ENCODE measurements at regions not wholly inside any gene's neighbourhood (a gene's known extent, or its start where the extent isn't known, plus 50 kb on each side); places are given as distances from the start of the nearest gene placed in this dataset.

DNA sequence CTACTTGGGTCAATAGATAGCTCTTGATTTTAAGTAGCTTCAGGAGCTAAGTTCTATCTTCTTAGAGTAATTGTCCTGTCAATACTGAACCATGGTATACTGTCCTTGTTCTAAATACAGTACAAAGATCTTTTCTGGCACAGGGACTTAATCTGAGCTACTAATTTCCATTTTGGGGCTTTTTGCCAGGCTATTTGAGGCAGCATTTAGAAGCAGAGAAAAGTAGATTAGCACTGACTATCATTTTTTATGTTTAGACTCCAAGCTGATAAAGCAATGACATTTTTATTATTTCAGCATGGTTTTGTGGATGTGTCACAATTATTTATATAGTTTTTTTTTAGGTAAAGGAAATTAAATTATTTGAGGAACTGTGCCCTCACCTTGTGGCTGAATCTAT lies 163.2 kb downstream of the FAT3 start:
- Histone ChIP-seq H4K20me1 (ENCODE audit: low read depth, low read length) (no peaks in the 10 kb centered on the region), H3K4me3 (ENCODE audit: insufficient read depth, low read length, poor library complexity, severe bottlenecking) (no peak overlapping the region), H3K79me2 (ENCODE audit: insufficient read depth, low read length) (no peaks in the 10 kb centered on the region), H3K9me2 (replicated peaks; ENCODE audit: insufficient read depth, low read length) (no peaks in the 10 kb centered on the region), H3K4me2 (ENCODE audit: low read depth, low read length, poor library complexity, severe bottlenecking) (no peak overlapping the region), H3K27me3 (ENCODE audit: low read length) (no peaks in the 10 kb centered on the region), H3K27ac (ENCODE audit: low read depth, low read length) (no peak overlapping the region), H3F3A (ENCODE audit: insufficient read depth) (no peaks in the 10 kb centered on the region), H2AFZ (ENCODE audit: low read depth, low read length, severe bottlenecking) (no peak overlapping the region), H3K9me3 (ENCODE audit: insufficient read depth, low read length) (no peaks in the 10 kb centered on the region), H3K9ac (ENCODE audit: low read length) (no peak overlapping the region), H3K36me3 (ENCODE audit: low read length) (no peaks in the 10 kb centered on the region)
- no peak for TF ChIP-seq EZH2phosphoT487 (conservative IDR thresholded peaks at IDR 0.05; ENCODE audit: low read length)
- TF ChIP-seq, protein P1, sequence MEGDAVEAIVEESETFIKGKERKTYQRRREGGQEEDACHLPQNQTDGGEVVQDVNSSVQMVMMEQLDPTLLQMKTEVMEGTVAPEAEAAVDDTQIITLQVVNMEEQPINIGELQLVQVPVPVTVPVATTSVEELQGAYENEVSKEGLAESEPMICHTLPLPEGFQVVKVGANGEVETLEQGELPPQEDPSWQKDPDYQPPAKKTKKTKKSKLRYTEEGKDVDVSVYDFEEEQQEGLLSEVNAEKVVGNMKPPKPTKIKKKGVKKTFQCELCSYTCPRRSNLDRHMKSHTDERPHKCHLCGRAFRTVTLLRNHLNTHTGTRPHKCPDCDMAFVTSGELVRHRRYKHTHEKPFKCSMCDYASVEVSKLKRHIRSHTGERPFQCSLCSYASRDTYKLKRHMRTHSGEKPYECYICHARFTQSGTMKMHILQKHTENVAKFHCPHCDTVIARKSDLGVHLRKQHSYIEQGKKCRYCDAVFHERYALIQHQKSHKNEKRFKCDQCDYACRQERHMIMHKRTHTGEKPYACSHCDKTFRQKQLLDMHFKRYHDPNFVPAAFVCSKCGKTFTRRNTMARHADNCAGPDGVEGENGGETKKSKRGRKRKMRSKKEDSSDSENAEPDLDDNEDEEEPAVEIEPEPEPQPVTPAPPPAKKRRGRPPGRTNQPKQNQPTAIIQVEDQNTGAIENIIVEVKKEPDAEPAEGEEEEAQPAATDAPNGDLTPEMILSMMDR (IDR thresholded peaks at IDR 0.05; ENCODE audit: insufficient read depth, low read length, poor library complexity, severe bottlenecking): no peak

DNA sequence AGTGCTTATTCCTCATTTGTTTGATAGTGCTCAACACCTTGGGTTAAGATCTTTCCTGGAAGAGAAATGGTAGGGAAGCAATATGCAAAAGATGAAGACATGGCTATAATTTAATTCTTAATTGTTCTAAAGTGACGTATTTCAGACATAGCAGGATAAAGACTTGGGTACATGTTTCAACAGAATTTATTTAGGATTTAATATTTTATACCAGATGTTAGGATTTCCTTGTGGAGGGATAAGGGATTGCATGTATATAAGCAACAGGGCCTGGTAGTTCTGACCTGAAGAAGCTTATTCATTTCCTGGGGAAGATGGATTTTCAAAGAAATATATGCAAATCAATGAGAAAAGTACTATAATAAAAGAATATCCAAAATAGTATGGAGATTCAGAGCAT lies 163.8 kb downstream of the FAT3 start:
- no peaks in the 10 kb centered on the region for H3K36me3 ChIP-seq (ENCODE audit: low read length)
- H3K27ac ChIP-seq (ENCODE audit: low read depth, low read length): no peak overlapping the region
- H2AFZ ChIP-seq (ENCODE audit: low read depth, low read length, severe bottlenecking): no peak overlapping the region
- H3F3A ChIP-seq (ENCODE audit: insufficient read depth): no peaks in the 10 kb centered on the region
- no peak overlapping the region for H3K9ac ChIP-seq (ENCODE audit: low read length)
- H4K20me1 ChIP-seq (ENCODE audit: low read depth, low read length): no peaks in the 10 kb centered on the region
- no peak for TF ChIP-seq EZH2phosphoT487 (conservative IDR thresholded peaks at IDR 0.05; ENCODE audit: low read length)
- TF ChIP-seq, protein P1 (IDR thresholded peaks at IDR 0.05; ENCODE audit: insufficient read depth, low read length, poor library complexity, severe bottlenecking): no peak
- H3K4me3 ChIP-seq (ENCODE audit: insufficient read depth, low read length, poor library complexity, severe bottlenecking): no peak overlapping the region
- no peaks in the 10 kb centered on the region for H3K27me3 ChIP-seq (ENCODE audit: low read length)
- no peak overlapping the region for H3K4me2 ChIP-seq (ENCODE audit: low read depth, low read length, poor library complexity, severe bottlenecking)
- no peaks in the 10 kb centered on the region for H3K9me2 ChIP-seq (replicated peaks; ENCODE audit: insufficient read depth, low read length)
- no peaks in the 10 kb centered on the region for H3K79me2 ChIP-seq (ENCODE audit: insufficient read depth, low read length)
- no peaks in the 10 kb centered on the region for H3K9me3 ChIP-seq (ENCODE audit: insufficient read depth, low read length)

DNA sequence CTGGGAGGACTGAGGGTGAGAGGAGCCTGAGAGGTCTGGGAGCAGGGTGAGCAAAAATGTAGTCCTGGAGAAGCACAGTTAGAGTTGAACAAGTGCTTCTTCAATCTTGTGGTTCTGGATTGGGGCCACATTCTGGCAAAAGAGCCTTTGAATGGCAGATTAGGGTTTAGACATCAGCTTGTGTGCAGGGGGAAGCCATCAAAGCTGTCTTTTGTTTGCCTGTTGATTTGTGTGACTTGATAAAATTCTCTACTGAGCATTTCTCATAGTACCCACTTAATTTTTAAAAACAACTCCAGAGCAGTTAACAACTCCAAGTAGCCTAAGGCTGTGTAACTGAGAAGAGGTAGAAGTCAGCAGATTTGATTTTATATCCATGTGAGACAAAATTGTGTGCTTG lies 166.2 kb downstream of the FAT3 start:
- Histone ChIP-seq H3K79me2 (ENCODE audit: insufficient read depth, low read length) (no peaks in the 10 kb centered on the region), H4K20me1 (ENCODE audit: low read depth, low read length) (no peaks in the 10 kb centered on the region), H3K9me2 (replicated peaks; ENCODE audit: insufficient read depth, low read length) (no peaks in the 10 kb centered on the region), H2AFZ (ENCODE audit: low read depth, low read length, severe bottlenecking) (no peak overlapping the region), H3K4me3 (ENCODE audit: insufficient read depth, low read length, poor library complexity, severe bottlenecking) (no peak overlapping the region), H3F3A (ENCODE audit: insufficient read depth) (no peaks in the 10 kb centered on the region), H3K9me3 (ENCODE audit: insufficient read depth, low read length) (no peaks in the 10 kb centered on the region), H3K9ac (ENCODE audit: low read length) (no peak overlapping the region), H3K27me3 (ENCODE audit: low read length) (no peaks in the 10 kb centered on the region), H3K36me3 (ENCODE audit: low read length) (no peaks in the 10 kb centered on the region), H3K27ac (ENCODE audit: low read depth, low read length) (no peak overlapping the region), H3K4me2 (ENCODE audit: low read depth, low read length, poor library complexity, severe bottlenecking) (no peak overlapping the region)
- TF ChIP-seq EZH2phosphoT487 (conservative IDR thresholded peaks at IDR 0.05; ENCODE audit: low read length): no peak
- TF ChIP-seq, protein P1 (IDR thresholded peaks at IDR 0.05; ENCODE audit: insufficient read depth, low read length, poor library complexity, severe bottlenecking): no peak

All from SU-DHL-6 (cell line).